K562 (cell line): ENCODE measurements at regions not wholly inside any gene's neighbourhood (a gene's known extent, or its start where the extent isn't known, plus 50 kb on each side); places are given as distances from the start of the nearest gene placed in this dataset.

Experiments
- ATAC-seq: fragments of 200-7000 bp; cut with Tn5 transposase; 3 replicates; pipeline ENCODE4 v1.9.1; 2020; ENCODE audit warnings: moderate library complexity
- BruUV-seq: library from RNA; stranded (reverse); fragments of 400-500 nt; replicated peaks from 2 replicates; lab custom pipeline; 2021; lab: Mats Ljungman, UMichigan
- CTCF ChIA-PET: fragments of 300-600 bp; formaldehyde crosslinking; extraction: SDS; loops from one replicate; lab custom pipeline; 2021; ENCODE audit warnings: low intra/inter-chr PET ratio; lab: Yijun Ruan, JAX
- POLR2A ChIA-PET: fragments of 300-600, 350-650 bp; sonication (Branson Sonifier 250); formaldehyde crosslinking; extraction: SDS; loops from one replicate; lab custom pipeline; 2021; ENCODE audit warnings: antibody characterized with exemption, inconsistent platforms; lab: Yijun Ruan, JAX
- DNase-seq, 4 experiments: peaks; one replicate each; pipeline versions ENCODE4 v3.0.0 to v3.0.0-alpha.2; 2011 to 2018; ENCODE audit warnings: low spot score in 3 of 4, mixed read lengths in 3 of 4; ENCODE audit errors: extremely low read depth in 1 of 4
- FAIRE-seq: peaks from 2 replicates; lab custom pipeline; 2011; peaks lifted over from hg19 to GRCh38; lab: Jason Lieb, UNC
- H2AFZ ChIP-seq: 2 replicates; pipeline ENCODE4 v1.6.0; 2011; ENCODE audit warnings: low read depth, low read length, control low read depth, inconsistent platforms
- H3K27ac ChIP-seq: fragments of 200-600 bp; 3 replicates; pipeline ENCODE4 v1.8.0; 2011; ENCODE audit warnings: low read depth, mild to moderate bottlenecking, control low read depth, inconsistent platforms, low read length, moderate library complexity, mixed read lengths; ENCODE audit errors: extremely low read depth
- H3K27me3 ChIP-seq, 2 experiments: fragments of 300-600 bp in 1 of 2; 2 replicates in 1 of 2; 3 replicates in 1 of 2; pipeline versions ENCODE4 v1.6.0 to v1.8.0; 2011; ENCODE audit warnings: inconsistent platforms in 2 of 2, low read length in 2 of 2, mild to moderate bottlenecking in 1 of 2, mixed read lengths in 1 of 2, moderate library complexity in 1 of 2; ENCODE audit not compliant: control insufficient read depth in 2 of 2, insufficient read depth in 2 of 2
- H3K36me3 ChIP-seq: fragments of 300-600 bp; 3 replicates; pipeline ENCODE4 v1.8.0; 2011; ENCODE audit warnings: mild to moderate bottlenecking, low read length, inconsistent platforms; ENCODE audit not compliant: control insufficient read depth, insufficient read depth
- H3K4me1 ChIP-seq, 2 experiments: fragments of 200-600 bp in 1 of 2; replicated peaks in 1 of 2; 2 replicates in 1 of 2; 3 replicates in 1 of 2; pipeline versions ENCODE4 v1.5.1 to v1.8.0; 2011; ENCODE audit warnings: inconsistent platforms in 2 of 2, low read length in 2 of 2, mild to moderate bottlenecking in 1 of 2, mixed read lengths in 1 of 2, moderate library complexity in 1 of 2; ENCODE audit not compliant: control insufficient read depth in 2 of 2, insufficient read depth in 2 of 2
- H3K4me2 ChIP-seq: 2 replicates; pipeline ENCODE4 v1.6.1; 2011; ENCODE audit warnings: low read length, control low read depth, inconsistent platforms, mixed read lengths; ENCODE audit not compliant: insufficient read depth
- H3K4me3 ChIP-seq: fragments of 200-600 bp; sonication (generic), shearing (Covaris generic); 2 replicates; pipeline ENCODE4 v1.5.1; 2016; ENCODE audit warnings: control low read depth, inconsistent platforms
- H3K79me2 ChIP-seq: fragments of 200-600 bp; 3 replicates; pipeline ENCODE4 v1.8.0; 2011; ENCODE audit warnings: low read length, inconsistent platforms; ENCODE audit not compliant: control insufficient read depth, insufficient read depth
- H3K9ac ChIP-seq, 2 experiments: 2 replicates each; pipeline versions ENCODE4 v1.6.0 to v1.6.1; 2011; ENCODE audit warnings: low read depth in 2 of 2, low read length in 2 of 2, control low read depth in 1 of 2, inconsistent platforms in 1 of 2, mild to moderate bottlenecking in 1 of 2, mixed read lengths in 1 of 2; ENCODE audit not compliant: insufficient read depth in 1 of 2
- H3K9me1 ChIP-seq: one replicate; pipeline ENCODE4 v1.6.0; 2011; ENCODE audit warnings: inconsistent platforms, mild to moderate bottlenecking, low read length, moderate library complexity; ENCODE audit not compliant: control insufficient read depth, insufficient read depth
- H3K9me3 ChIP-seq: replicated peaks from 2 replicates; pipeline ENCODE4 v1.5.1; 2011; ENCODE audit warnings: low read depth, low read length, inconsistent platforms; ENCODE audit not compliant: control insufficient read depth, insufficient read depth
- H4K20me1 ChIP-seq: replicated peaks from 2 replicates; pipeline ENCODE4 v1.6.1; 2011; ENCODE audit warnings: low read length, inconsistent platforms, mixed read lengths; ENCODE audit not compliant: control insufficient read depth, insufficient read depth
- CC2D1A ChIP-seq: fragments of 450-650 bp; IDR thresholded peaks from 2 replicates; pipeline ENCODE4 v1.6.1; 2017; ENCODE audit warnings: mild to moderate bottlenecking
- CHD2 ChIP-seq: IDR thresholded peaks from 2 replicates; pipeline ENCODE4 v1.6.1; 2011; ENCODE audit warnings: low read depth, low read length
- FOSL1 ChIP-seq: fragments of 200-800 bp; sonication (Bioruptor generic); conservative IDR thresholded peaks from 2 replicates; pipeline ENCODE4 v1.6.1; 2016; ENCODE audit warnings: missing genetic modification characterization, missing compliant biosample characterization
- HDGF ChIP-seq: fragments of 450-650 bp; IDR thresholded peaks from 2 replicates; pipeline ENCODE4 v1.6.1; 2016
- KLF16 ChIP-seq: IDR thresholded peaks from 2 replicates; pipeline ENCODE4 v1.6.1; 2016; ENCODE audit warnings: antibody characterized with exemption
- POLR2H ChIP-seq: IDR thresholded peaks from 2 replicates; pipeline ENCODE4 v1.6.1; 2016; ENCODE audit warnings: missing genetic modification characterization, low read depth, mild to moderate bottlenecking, control low read depth, missing compliant biosample characterization, moderate library complexity
- RERE ChIP-seq: sonication (generic); formaldehyde crosslinking; IDR thresholded peaks from 2 replicates; pipeline ENCODE4 v1.8.0; 2023; ENCODE audit warnings: missing genetic modification reagents, mild to moderate bottlenecking, borderline replicate concordance
- SAFB2 ChIP-seq: fragments of 200-400 bp; formaldehyde crosslinking; IDR thresholded peaks from 2 replicates; pipeline ENCODE4 v1.6.1; 2018; ENCODE audit warnings: borderline replicate concordance, low read length, low read depth, moderate library complexity; ENCODE audit not compliant: severe bottlenecking
- SMARCC2 ChIP-seq: fragments of 450-650 bp; IDR thresholded peaks from 2 replicates; pipeline ENCODE4 v1.6.1; 2017; ENCODE audit warnings: antibody characterized with exemption, moderate library complexity, mild to moderate bottlenecking, low read depth
- TAF9B ChIP-seq: fragments of 450-650 bp; IDR thresholded peaks from 2 replicates; pipeline ENCODE4 v1.6.1; 2018; ENCODE audit warnings: mild to moderate bottlenecking; ENCODE audit not compliant: partially characterized antibody
- TBL1XR1 ChIP-seq, 2 experiments: IDR thresholded peaks; 2 replicates each; pipeline ENCODE4 v1.6.1; 2012; ENCODE audit warnings: improper control_type of control experiment in 2 of 2, low read length in 2 of 2, mild to moderate bottlenecking in 1 of 2
- ZNF609 ChIP-seq: sonication (generic); formaldehyde crosslinking; IDR thresholded peaks from 2 replicates; pipeline ENCODE4 v1.8.1; 2023; ENCODE audit warnings: missing genetic modification reagents, mild to moderate bottlenecking, borderline replicate concordance
- WGBS: fragments of 100-300 bp; shearing (Covaris generic); methylation state at CpG from one replicate; pipeline ENCODE4 v1.1.6; 2016; ENCODE audit warnings: low coverage, mixed read lengths; ENCODE audit not compliant: insufficient coverage; ENCODE audit errors: missing lambda C conversion rate; 5-methylcytosine and 5-hydroxymethylcytosine counted together
- in situ Hi-C: fragments of 300-500 bp; cut with MboI; formaldehyde crosslinking; loops from 4 replicates; pipeline ENCODE4 v1.15.0; 2018; ENCODE audit warnings: inconsistent platforms, mixed read lengths
- intact Hi-C: fragments of 100-400 bp; cut with micrococcal nuclease; formaldehyde crosslinking; loops from 2 replicates; pipeline ENCODE4 v1.14.2; 2022

GRCh38 chr4:60579335-60579734 lies 620.8 kb upstream of the ADGRL3 start (continued):
- TF ChIP-seq SAFB2 (no peak), FOSL1 (tag) (no peak), KLF16 (no peak)

- in situ Hi-C loops: no loop called here
- H3K27me3 ChIP-seq: no peaks in the 10 kb centered on the region
- POLR2A ChIA-PET: interaction anchor here (1.1 kb wide), 1 partner anchor 12 kb away, joined by 4 read pairs; no protein-coding TSS in a partner anchor
- intact Hi-C loops: no loop called here
- H3K4me3 ChIP-seq: no peak overlapping the region
- no peaks in the 10 kb centered on the region for H3K36me3 ChIP-seq
- no peaks in the 10 kb centered on the region for H4K20me1 ChIP-seq
- no peaks in the 10 kb centered on the region for H3K9me1 ChIP-seq
- no peaks in the 10 kb centered on the region for H3K4me1 ChIP-seq
- CTCF ChIA-PET: no interaction called here
- BruUV-seq: no TSS peak
- no peaks in the 10 kb centered on the region for H3K79me2 ChIP-seq
- no peaks in the 10 kb centered on the region for H3K9me3 ChIP-seq
- FAIRE-seq (no peak), DNase-seq (no peak), ATAC-seq (no peak)
- H3K4me2 ChIP-seq: no peak overlapping the region
- WGBS: 0% methylated on average over 1 of the region's 1 CpG
- no peak overlapping the region for H3K27ac ChIP-seq
- H2AFZ ChIP-seq: no peak overlapping the region
- no peak overlapping the region for H3K9ac ChIP-seq
- TF ChIP-seq HDGF (no peak), TBL1XR1 (IDR thresholded peaks at IDR 0.05; ENCODE audit: low read length in 2 of 2) (no peak), CC2D1A (no peak), SMARCC2 (no peak), ZNF609 (no peak), RERE (CRISPR knock-in tag) (no peak), CHD2 (no peak), POLR2H (tag) (no peak), TAF9B (no peak)
Observed at GRCh38 chr4:60581919-60582536, 618.1 kb upstream of the ADGRL3 start.
